ENCODE measurements at regions not wholly inside any gene's neighbourhood (a gene's known extent, or its start where the extent isn't known, plus 50 kb on each side); places are given as distances from the start of the nearest gene placed in this dataset.

DNA sequence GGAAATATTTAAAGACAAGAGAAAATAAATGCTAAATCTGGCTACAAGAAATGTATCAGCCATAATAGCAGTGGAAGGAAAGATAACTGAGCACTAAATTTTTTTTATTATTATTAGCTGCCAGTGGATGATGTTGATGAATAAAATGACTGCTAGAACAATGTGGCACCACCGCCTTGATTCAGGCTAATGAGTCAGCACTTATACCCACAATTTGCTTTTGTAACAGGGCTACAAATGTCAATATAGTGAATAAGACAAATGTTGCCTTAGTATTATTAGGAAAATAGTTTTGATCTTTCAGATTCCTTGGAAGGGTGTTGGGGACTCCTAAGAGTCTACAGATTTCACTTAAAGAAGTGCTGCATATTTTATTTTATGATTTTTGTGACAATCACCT is 555.2 kb upstream of the GRAMD2B start:
- WGBS, result 95% methylated on average over 1 of the region's 1 CpG
- no peaks in the 10 kb centered on the region for H3K36me3 ChIP-seq
- no peak for DNase-seq (ENCODE audit: extremely low spot score)
- TF ChIP-seq EP300 (IDR thresholded peaks at IDR 0.05) (no peak), POLR2A (IDR thresholded peaks at IDR 0.05; ENCODE audit: low read depth) (no peak), POLR2AphosphoS5 (IDR thresholded peaks at IDR 0.05) (no peak)
- TF ChIP-seq, protein P1, sequence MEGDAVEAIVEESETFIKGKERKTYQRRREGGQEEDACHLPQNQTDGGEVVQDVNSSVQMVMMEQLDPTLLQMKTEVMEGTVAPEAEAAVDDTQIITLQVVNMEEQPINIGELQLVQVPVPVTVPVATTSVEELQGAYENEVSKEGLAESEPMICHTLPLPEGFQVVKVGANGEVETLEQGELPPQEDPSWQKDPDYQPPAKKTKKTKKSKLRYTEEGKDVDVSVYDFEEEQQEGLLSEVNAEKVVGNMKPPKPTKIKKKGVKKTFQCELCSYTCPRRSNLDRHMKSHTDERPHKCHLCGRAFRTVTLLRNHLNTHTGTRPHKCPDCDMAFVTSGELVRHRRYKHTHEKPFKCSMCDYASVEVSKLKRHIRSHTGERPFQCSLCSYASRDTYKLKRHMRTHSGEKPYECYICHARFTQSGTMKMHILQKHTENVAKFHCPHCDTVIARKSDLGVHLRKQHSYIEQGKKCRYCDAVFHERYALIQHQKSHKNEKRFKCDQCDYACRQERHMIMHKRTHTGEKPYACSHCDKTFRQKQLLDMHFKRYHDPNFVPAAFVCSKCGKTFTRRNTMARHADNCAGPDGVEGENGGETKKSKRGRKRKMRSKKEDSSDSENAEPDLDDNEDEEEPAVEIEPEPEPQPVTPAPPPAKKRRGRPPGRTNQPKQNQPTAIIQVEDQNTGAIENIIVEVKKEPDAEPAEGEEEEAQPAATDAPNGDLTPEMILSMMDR (IDR thresholded peaks at IDR 0.05), result no peak
- H3K4me1 ChIP-seq, result peaks cover 0 to 7% (median 0%) of the 10 kb centered on the region in 4 donors
- no peaks in the 10 kb centered on the region for H3K9me3 ChIP-seq
- H3K4me3 ChIP-seq, result no peak overlapping the region
- intact Hi-C loops (cut with DNase I), result no loop called here
- H3K27ac ChIP-seq (replicated peaks in 1 of 4), result no peak overlapping the region
- no peaks in the 10 kb centered on the region for H3K27me3 ChIP-seq

DNA sequence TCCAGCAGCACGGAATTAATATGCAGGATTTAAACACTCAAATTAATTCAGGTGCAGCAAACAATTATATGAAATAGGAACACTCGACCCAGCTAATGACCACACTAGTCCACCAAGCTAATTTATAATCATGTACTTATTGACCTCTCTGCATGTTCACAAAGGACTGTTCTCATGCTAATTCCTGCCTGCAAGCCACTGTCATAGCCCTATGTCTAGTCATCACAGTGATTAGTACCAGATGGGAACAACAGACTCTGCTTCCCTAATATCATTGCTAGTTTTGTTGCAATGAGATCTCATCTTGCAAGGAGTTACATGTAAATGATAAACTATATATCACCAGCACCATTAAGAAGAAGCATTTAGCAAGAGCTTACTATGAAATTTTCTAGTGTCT is 553.0 kb upstream of the GRAMD2B start:
- Histone ChIP-seq H3K4me3 (no peak overlapping the region), H3K36me3 (no peaks in the 10 kb centered on the region), H3K27me3 (no peaks in the 10 kb centered on the region), H3K9me3 (no peaks in the 10 kb centered on the region), H3K4me1 (peaks cover 0 to 7% (median 0%) of the 10 kb centered on the region in 4 donors), H3K27ac (replicated peaks in 1 of 4) (no peak overlapping the region)
- DNase-seq (ENCODE audit: extremely low spot score), result no peak
- TF ChIP-seq, protein P1 (IDR thresholded peaks at IDR 0.05), result no peak
- TF ChIP-seq EP300 (IDR thresholded peaks at IDR 0.05) (no peak), POLR2A (IDR thresholded peaks at IDR 0.05; ENCODE audit: low read depth) (no peak), POLR2AphosphoS5 (IDR thresholded peaks at IDR 0.05) (no peak)
- 46% methylated on average over 2 of the region's 2 CpGs for WGBS
- intact Hi-C loops (cut with DNase I), result no loop called here

DNA sequence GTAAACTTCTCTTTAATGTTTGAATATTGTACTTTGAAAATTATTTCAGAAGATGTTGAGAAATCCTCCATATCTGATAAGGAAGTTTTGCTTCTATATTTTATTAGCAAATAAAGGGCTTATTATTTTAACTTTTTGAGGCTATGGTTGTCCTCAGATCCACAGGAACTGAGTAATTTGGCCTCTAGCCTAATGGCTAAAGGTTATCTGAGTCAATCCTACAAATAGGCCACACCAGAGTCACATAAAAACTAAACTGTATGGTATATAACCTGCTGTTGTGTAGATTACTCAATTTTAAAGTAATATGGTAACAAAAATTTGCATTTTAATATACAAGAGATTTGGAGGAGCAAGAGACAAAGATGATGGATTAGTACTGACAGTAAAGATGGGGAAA is 549.2 kb upstream of the GRAMD2B start:
- Histone ChIP-seq H3K9me3 (no peaks in the 10 kb centered on the region), H3K27me3 (no peaks in the 10 kb centered on the region), H3K36me3 (no peaks in the 10 kb centered on the region), H3K27ac (replicated peaks in 1 of 4) (no peak overlapping the region), H3K4me1 (peaks cover 0 to 7% (median 0%) of the 10 kb centered on the region in 4 donors), H3K4me3 (no peak overlapping the region)
- DNase-seq (ENCODE audit: extremely low spot score), result no peak
- intact Hi-C loops (cut with DNase I), result no loop called here
- no peak for TF ChIP-seq POLR2A (IDR thresholded peaks at IDR 0.05; ENCODE audit: low read depth)
- TF ChIP-seq, protein P1 (IDR thresholded peaks at IDR 0.05), result no peak
- no peak for TF ChIP-seq POLR2AphosphoS5 (IDR thresholded peaks at IDR 0.05)
- no peak for TF ChIP-seq EP300 (IDR thresholded peaks at IDR 0.05)

DNA sequence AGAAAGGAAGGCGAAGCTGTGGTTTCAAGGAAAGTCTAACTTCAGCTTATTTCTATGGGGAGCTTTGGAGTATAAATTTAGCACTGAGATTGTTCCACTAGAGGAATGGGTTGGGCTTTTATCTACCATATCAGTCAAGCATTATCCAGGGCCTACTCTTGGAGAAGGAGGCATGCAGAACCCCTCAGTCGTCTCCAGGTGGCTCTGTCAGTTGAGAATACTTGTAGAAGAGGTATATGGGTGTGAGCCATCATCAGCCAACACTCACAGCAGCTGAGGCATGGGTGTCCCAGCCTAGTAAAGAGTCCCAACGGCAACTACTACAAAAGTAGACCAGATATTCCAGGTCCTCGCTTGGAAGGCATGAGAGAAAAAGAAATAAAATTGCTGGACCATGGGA is 548.5 kb upstream of the GRAMD2B start:
- H3K27ac ChIP-seq (replicated peaks in 1 of 4), result no peak overlapping the region
- peaks cover 0 to 7% (median 0%) of the 10 kb centered on the region in 4 donors for H3K4me1 ChIP-seq
- WGBS, result 93% methylated on average over 4 of the region's 4 CpGs
- no peak for TF ChIP-seq EP300 (IDR thresholded peaks at IDR 0.05)
- no peak for TF ChIP-seq POLR2AphosphoS5 (IDR thresholded peaks at IDR 0.05)
- no peak for DNase-seq (ENCODE audit: extremely low spot score)
- no peaks in the 10 kb centered on the region for H3K36me3 ChIP-seq
- H3K4me3 ChIP-seq, result no peak overlapping the region
- H3K27me3 ChIP-seq, result no peaks in the 10 kb centered on the region
- intact Hi-C loops (cut with DNase I), result no loop called here
- no peaks in the 10 kb centered on the region for H3K9me3 ChIP-seq

DNA sequence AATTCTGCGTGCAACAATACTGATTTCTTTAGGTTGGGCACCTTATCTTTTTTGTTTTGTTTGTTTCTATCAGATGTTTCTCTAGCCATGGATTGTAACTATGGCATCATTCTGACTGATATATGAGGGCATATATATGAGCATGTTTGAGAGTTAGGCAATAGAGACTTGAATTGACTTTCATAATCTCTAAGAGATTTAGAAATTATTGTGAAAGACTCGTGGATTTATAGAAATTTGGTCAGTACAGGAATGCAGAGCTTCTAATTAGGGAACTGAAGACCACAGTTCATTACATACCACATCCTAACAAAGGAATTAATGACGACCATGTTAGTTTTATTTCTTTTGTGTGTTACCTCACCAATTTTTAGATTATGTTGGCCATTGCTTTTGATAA is 546.0 kb upstream of the GRAMD2B start:
- intact Hi-C loops (cut with DNase I), result no loop called here
- 91% methylated on average over 3 of the region's 3 CpGs for WGBS
- H3K9me3 ChIP-seq, result no peaks in the 10 kb centered on the region
- H3K4me1 ChIP-seq, result no peaks in the 10 kb centered on the region
- DNase-seq (ENCODE audit: extremely low spot score), result no peak
- H3K27me3 ChIP-seq, result no peaks in the 10 kb centered on the region
- H3K36me3 ChIP-seq, result no peaks in the 10 kb centered on the region
- H3K27ac ChIP-seq (replicated peaks in 1 of 4), result no peak overlapping the region
- TF ChIP-seq POLR2A (IDR thresholded peaks at IDR 0.05; ENCODE audit: low read depth) (no peak), EP300 (IDR thresholded peaks at IDR 0.05) (no peak), POLR2AphosphoS5 (IDR thresholded peaks at IDR 0.05) (no peak)
- TF ChIP-seq, protein P1 (IDR thresholded peaks at IDR 0.05), result no peak
- H3K4me3 ChIP-seq, result no peak overlapping the region

Data from esophagus muscularis mucosa (tissue), 4 donors.